Ishikawa (cell line): ENCODE measurements at regions not wholly inside any gene's neighbourhood (a gene's known extent, or its start where the extent isn't known, plus 50 kb on each side); places are given as distances from the start of the nearest gene placed in this dataset.

Source experiments
- EGR1 ChIP-seq: IDR thresholded peaks from 2 replicates; pipeline ENCODE4 v1.6.1; 2012
- RAD21 ChIP-seq: IDR thresholded peaks from 2 replicates; pipeline ENCODE4 v1.6.1; 2012; ENCODE audit warnings: low read depth
- USF1 ChIP-seq: IDR thresholded peaks from 2 replicates; pipeline ENCODE4 v1.6.1; 2012
- TF ChIP-seq, protein P1 (sequence below): IDR thresholded peaks from 2 replicates; pipeline ENCODE4 v1.6.1; 2012; ENCODE audit warnings: low read depth, mild to moderate bottlenecking
- TF ChIP-seq, protein P2 (sequence below): IDR thresholded peaks from 2 replicates; pipeline ENCODE4 v1.6.1; 2012

DNA sequence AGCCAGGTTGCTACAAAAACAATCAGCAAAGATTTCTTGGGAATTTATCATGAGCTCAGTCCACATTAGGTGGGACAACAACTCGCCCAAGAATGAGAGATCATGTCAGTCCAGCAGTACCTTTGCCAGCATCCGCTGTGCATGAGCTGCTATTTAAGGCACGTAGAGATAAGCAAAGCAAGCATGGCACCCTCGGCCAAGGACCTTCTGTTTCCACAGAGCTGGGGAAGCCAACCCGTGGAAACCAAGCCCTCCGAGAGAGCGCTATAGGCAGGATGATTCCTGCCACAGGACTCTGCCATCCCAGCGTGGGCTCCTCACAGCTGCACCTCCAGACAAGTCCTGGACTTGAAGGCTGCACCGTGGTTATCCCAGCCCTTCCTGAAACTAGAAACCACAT is 189.5 kb upstream of the PPP1R26 start:
- TF ChIP-seq, protein P1, sequence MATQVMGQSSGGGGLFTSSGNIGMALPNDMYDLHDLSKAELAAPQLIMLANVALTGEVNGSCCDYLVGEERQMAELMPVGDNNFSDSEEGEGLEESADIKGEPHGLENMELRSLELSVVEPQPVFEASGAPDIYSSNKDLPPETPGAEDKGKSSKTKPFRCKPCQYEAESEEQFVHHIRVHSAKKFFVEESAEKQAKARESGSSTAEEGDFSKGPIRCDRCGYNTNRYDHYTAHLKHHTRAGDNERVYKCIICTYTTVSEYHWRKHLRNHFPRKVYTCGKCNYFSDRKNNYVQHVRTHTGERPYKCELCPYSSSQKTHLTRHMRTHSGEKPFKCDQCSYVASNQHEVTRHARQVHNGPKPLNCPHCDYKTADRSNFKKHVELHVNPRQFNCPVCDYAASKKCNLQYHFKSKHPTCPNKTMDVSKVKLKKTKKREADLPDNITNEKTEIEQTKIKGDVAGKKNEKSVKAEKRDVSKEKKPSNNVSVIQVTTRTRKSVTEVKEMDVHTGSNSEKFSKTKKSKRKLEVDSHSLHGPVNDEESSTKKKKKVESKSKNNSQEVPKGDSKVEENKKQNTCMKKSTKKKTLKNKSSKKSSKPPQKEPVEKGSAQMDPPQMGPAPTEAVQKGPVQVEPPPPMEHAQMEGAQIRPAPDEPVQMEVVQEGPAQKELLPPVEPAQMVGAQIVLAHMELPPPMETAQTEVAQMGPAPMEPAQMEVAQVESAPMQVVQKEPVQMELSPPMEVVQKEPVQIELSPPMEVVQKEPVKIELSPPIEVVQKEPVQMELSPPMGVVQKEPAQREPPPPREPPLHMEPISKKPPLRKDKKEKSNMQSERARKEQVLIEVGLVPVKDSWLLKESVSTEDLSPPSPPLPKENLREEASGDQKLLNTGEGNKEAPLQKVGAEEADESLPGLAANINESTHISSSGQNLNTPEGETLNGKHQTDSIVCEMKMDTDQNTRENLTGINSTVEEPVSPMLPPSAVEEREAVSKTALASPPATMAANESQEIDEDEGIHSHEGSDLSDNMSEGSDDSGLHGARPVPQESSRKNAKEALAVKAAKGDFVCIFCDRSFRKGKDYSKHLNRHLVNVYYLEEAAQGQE, result no peak
- TF ChIP-seq RAD21 (no peak), USF1 (no peak), EGR1 (no peak)
- TF ChIP-seq, protein P2, sequence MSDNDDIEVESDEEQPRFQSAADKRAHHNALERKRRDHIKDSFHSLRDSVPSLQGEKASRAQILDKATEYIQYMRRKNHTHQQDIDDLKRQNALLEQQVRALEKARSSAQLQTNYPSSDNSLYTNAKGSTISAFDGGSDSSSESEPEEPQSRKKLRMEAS, result no peak
